Adrenal gland (tissue), 5 donors: ENCODE measurements at regions not wholly inside any gene's neighbourhood (a gene's known extent, or its start where the extent isn't known, plus 50 kb on each side); places are given as distances from the start of the nearest gene placed in this dataset.

Experiments
- POLR2A ChIP-seq, 2 donors: fragments of 450-650 bp; IDR thresholded peaks; one replicate each; pipeline ENCODE4 v1.6.1; 2017; ENCODE audit warnings: antibody characterized with exemption in 2 of 2, mild to moderate bottlenecking in 2 of 2, moderate library complexity in 1 of 2
- TF ChIP-seq, protein P1 (sequence below), 6 experiments: fragments of 450-650 bp in 4 of 6; fragments of 200-600 bp in 2 of 6; sonication (generic) in 1 of 6; IDR thresholded peaks; 1 replicate in 5 of 6; 2 replicates in 1 of 6; pipeline versions ENCODE4 v1.5.1 to v1.8.0; 2016 to 2021; ENCODE audit warnings: antibody characterized with exemption in 6 of 6, mild to moderate bottlenecking in 2 of 6, moderate library complexity in 1 of 6
- donor health status: DM: no; HTN: no; CAD: no.

DNA sequence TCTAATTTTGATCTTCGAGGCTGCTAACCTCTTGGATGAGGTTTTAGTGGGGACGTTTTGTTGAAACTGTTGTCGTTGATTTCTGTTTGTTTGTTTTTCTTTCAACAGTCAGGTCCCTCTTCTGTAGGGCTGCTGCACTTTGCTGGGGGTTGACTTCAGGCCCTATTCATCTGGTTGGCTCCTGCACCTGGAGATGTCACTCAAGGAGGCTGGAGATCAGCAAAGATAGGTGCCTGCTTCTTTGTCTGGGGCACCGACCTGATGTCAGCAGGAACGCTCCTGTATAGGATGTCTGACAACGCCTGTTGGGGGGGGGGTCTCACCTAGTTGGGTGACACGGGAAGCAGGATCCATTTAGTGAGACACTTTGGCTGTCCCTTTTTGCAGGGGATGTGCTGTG is 915.6 kb upstream of the CHAC2 start:
- TF ChIP-seq, protein P1, sequence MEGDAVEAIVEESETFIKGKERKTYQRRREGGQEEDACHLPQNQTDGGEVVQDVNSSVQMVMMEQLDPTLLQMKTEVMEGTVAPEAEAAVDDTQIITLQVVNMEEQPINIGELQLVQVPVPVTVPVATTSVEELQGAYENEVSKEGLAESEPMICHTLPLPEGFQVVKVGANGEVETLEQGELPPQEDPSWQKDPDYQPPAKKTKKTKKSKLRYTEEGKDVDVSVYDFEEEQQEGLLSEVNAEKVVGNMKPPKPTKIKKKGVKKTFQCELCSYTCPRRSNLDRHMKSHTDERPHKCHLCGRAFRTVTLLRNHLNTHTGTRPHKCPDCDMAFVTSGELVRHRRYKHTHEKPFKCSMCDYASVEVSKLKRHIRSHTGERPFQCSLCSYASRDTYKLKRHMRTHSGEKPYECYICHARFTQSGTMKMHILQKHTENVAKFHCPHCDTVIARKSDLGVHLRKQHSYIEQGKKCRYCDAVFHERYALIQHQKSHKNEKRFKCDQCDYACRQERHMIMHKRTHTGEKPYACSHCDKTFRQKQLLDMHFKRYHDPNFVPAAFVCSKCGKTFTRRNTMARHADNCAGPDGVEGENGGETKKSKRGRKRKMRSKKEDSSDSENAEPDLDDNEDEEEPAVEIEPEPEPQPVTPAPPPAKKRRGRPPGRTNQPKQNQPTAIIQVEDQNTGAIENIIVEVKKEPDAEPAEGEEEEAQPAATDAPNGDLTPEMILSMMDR (IDR thresholded peaks at IDR 0.05): no peak
- no peak for TF ChIP-seq POLR2A (IDR thresholded peaks at IDR 0.05)
